ENCODE measurements at regions not wholly inside any gene's neighbourhood (a gene's known extent, or its start where the extent isn't known, plus 50 kb on each side); places are given as distances from the start of the nearest gene placed in this dataset.
"Not testable (repeated sequence)": the region's sequence is repeated elsewhere in the genome, so short reads cannot be mapped to it uniquely, and the experiment has no call there.

- DNase-seq = no peak
- intact Hi-C loops (cut with DNase I) = no loop called here
Measured at GRCh38 chr1:198809247-198809646, 170.4 kb downstream of the PTPRC start.

GRCh38 chr1:198811449-198811848 lies 172.6 kb downstream of the PTPRC start:
- intact Hi-C loops (cut with DNase I) = no loop called here
- DNase-seq = no peak

GRCh38 chr1:198823626-198824025 lies 184.8 kb downstream of the PTPRC start:
- no peak for DNase-seq
- intact Hi-C loops (cut with DNase I) = no loop called here

- DNase-seq = no peak
- intact Hi-C loops (cut with DNase I) = no loop called here
Measured at GRCh38 chr1:198825254-198825653, 186.4 kb downstream of the PTPRC start.

- DNase-seq = no peak
- intact Hi-C loops (cut with DNase I) = no loop called here
Measured at GRCh38 chr1:198829356-198829755, 190.5 kb downstream of the PTPRC start.

GRCh38 chr1:198829944-198830343 lies 191.1 kb downstream of the PTPRC start:
- peak in 7 of 42 donors; percentile 4 to 62 (median 21) for DNase-seq
- intact Hi-C loops (cut with DNase I) = no loop called here

- intact Hi-C loops (cut with DNase I) = no loop called here
- no peak for DNase-seq
Measured at GRCh38 chr1:198830412-198830811, 191.6 kb downstream of the PTPRC start.

GRCh38 chr1:198833706-198834503 lies 195.1 kb downstream of the PTPRC start:
- intact Hi-C loops (cut with DNase I) = no loop called here
- no peak for DNase-seq

- no peak for DNase-seq
- intact Hi-C loops (cut with DNase I) = no loop called here
Measured at GRCh38 chr1:198837278-198838021, 198.6 kb downstream of the PTPRC start.

GRCh38 chr1:198838022-198838342 lies 199.1 kb downstream of the PTPRC start:
- intact Hi-C loops (cut with DNase I) = no loop called here
- DNase-seq = no peak

- DNase-seq = no peak
- intact Hi-C loops (cut with DNase I) = no loop called here
Measured at GRCh38 chr1:198841477-198841876, 202.6 kb downstream of the PTPRC start.

GRCh38 chr1:198842686-198843085 lies 203.8 kb downstream of the PTPRC start:
- intact Hi-C loops (cut with DNase I) = no loop called here
- no peak for DNase-seq

- intact Hi-C loops (cut with DNase I) = no loop called here
- DNase-seq = peak in 4 of 42 donors; percentile 4 to 46 (median 12)
Measured at GRCh38 chr1:198845271-198845670, 206.4 kb downstream of the PTPRC start.

- intact Hi-C loops (cut with DNase I) = no loop called here
Measured at GRCh38 chr1:198845851-198846250, 207.0 kb downstream of the PTPRC start.

GRCh38 chr1:198846556-198846955 lies 207.7 kb downstream of the PTPRC start:
- intact Hi-C loops (cut with DNase I) = no loop called here
- DNase-seq = peak in 23 of 42 donors; percentile 7 to 72 (median 39)

More at GRCh38 chr1:198845851-198846250, 207.0 kb downstream of the PTPRC start:
- DNase-seq = no peak

- no peak for DNase-seq
- intact Hi-C loops (cut with DNase I) = no loop called here
Measured at GRCh38 chr1:198848206-198848605, 209.4 kb downstream of the PTPRC start.

- intact Hi-C loops (cut with DNase I) = no loop called here
- no peak for DNase-seq
Measured at GRCh38 chr1:198848649-198849048, 209.8 kb downstream of the PTPRC start.

- intact Hi-C loops (cut with DNase I) = no loop called here
- no peak for DNase-seq
Measured at GRCh38 chr1:198849093-198849492, 210.3 kb downstream of the PTPRC start.

GRCh38 chr1:198850196-198850595 lies 211.4 kb downstream of the PTPRC start:
- DNase-seq = no peak

GRCh38 chr1:198850966-198851365 lies 212.1 kb downstream of the PTPRC start:
- intact Hi-C loops (cut with DNase I) = not testable (repeated sequence)

More at GRCh38 chr1:198850196-198850595, 211.4 kb downstream of the PTPRC start:
- intact Hi-C loops (cut with DNase I) = no loop called here

GRCh38 chr1:198856601-198857000 lies 217.8 kb downstream of the PTPRC start:
- intact Hi-C loops (cut with DNase I) = no loop called here

More at GRCh38 chr1:198850966-198851365, 212.1 kb downstream of the PTPRC start:
- DNase-seq = not testable (repeated sequence)

More at GRCh38 chr1:198856601-198857000, 217.8 kb downstream of the PTPRC start:
- DNase-seq = no peak
